ENCODE measurements at regions not wholly inside any gene's neighbourhood (a gene's known extent, or its start where the extent isn't known, plus 50 kb on each side); places are given as distances from the start of the nearest gene placed in this dataset.

DNA sequence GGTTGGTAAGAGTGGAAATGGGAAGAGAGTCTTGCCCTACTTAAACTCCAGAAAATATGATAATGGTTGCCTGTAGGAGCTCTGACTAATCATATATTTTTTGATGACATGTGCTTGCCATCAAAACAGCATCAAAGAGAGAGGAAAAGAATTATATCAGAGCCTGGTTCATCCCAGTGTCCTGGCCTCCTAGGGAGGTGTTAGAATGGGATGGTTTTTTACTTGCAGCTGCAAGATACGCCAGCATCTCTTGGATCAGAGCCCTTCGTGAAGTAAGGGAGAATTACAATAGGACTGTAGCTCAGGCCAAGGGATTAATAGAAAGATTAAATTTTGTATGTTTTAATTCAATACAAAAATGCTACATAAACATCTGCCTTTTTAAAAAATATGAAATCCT is 177.6 kb upstream of the HDAC9 start:
- TF ChIP-seq, protein P1, sequence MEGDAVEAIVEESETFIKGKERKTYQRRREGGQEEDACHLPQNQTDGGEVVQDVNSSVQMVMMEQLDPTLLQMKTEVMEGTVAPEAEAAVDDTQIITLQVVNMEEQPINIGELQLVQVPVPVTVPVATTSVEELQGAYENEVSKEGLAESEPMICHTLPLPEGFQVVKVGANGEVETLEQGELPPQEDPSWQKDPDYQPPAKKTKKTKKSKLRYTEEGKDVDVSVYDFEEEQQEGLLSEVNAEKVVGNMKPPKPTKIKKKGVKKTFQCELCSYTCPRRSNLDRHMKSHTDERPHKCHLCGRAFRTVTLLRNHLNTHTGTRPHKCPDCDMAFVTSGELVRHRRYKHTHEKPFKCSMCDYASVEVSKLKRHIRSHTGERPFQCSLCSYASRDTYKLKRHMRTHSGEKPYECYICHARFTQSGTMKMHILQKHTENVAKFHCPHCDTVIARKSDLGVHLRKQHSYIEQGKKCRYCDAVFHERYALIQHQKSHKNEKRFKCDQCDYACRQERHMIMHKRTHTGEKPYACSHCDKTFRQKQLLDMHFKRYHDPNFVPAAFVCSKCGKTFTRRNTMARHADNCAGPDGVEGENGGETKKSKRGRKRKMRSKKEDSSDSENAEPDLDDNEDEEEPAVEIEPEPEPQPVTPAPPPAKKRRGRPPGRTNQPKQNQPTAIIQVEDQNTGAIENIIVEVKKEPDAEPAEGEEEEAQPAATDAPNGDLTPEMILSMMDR (IDR thresholded peaks at IDR 0.05), result no peak
- TF ChIP-seq POLR2A (IDR thresholded peaks at IDR 0.05), result no peak

Data from Peyer's patch (tissue), 4 donors.